GM18909 (cell line): ENCODE measurements at regions not wholly inside any gene's neighbourhood (a gene's known extent, or its start where the extent isn't known, plus 50 kb on each side); places are given as distances from the start of the nearest gene placed in this dataset.
A peak's percentile ranks its signal among the peaks of the same experiment; 100 is the strongest.
"Not testable (repeated sequence)": the region's sequence is repeated elsewhere in the genome, so short reads cannot be mapped to it uniquely, and the experiment has no call there.

Experiments used
- ATAC-seq: cut with Tn5 transposase; IDR thresholded peaks from one replicate; pipeline ENCODE4 v1.9.1; 2021; ENCODE audit warnings: mild to moderate bottlenecking; ENCODE audit not compliant: unreplicated experiment, poor library complexity

DNA sequence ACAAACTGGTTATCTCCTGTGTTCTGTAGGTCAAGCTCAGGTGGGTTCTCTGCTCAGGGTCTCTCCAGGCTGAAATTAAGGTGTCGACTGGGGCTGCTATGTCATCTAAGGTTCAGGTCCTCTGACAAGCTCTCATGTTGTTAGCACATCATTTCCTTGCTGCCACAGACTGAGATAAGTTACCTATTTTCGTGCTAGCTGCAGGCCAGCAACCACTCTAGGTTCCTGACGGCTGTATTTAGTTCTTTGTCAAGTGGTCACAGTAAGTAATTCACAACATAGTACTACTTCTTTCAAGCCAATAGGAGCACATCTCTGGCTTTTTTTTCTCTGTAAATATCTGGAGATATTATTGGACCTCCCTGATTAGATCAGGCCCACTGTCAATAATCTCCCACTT, 169.3 kb upstream of the CAND1 start:
- ATAC-seq: no peak

DNA sequence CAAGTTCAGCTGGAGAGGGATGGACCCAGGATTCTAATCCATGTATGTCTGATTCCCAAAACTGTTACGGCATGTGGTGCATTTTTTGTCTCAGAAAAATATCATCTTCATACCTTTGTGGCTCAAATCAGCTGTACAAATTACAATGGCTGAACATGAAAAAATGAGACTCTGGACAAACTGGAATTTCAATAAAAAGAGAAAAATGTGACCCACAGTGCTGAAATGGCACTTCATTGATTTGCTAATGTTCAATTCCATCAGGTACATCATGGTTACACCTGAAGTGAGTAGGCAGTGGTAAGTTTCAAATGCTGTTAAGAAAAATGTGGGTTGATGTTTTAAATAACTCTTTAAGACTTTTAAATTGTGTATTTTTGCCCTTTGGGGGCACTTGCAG, 165.6 kb upstream of the CAND1 start:
- no peak for ATAC-seq

DNA sequence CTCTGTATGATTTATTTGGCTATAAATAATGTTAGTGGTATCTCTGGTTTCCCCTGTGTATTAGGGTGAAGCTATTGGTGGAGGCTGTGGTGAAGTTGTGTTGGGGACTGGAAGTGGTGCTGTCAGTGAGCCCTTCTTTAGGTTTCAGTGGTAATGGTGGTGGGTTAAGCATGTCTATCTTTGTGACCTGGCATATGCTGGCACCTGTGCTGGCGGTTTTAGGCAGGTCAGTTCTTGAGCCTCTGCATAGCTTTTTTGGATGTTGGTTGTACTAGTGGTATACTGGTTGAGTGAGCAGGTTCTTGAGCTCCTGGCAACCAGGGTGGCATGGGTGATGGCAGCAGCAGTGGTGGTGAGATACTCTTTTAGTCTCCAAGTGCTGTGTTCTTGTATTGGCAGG, 161.9 kb upstream of the CAND1 start:
- no peak for ATAC-seq

DNA sequence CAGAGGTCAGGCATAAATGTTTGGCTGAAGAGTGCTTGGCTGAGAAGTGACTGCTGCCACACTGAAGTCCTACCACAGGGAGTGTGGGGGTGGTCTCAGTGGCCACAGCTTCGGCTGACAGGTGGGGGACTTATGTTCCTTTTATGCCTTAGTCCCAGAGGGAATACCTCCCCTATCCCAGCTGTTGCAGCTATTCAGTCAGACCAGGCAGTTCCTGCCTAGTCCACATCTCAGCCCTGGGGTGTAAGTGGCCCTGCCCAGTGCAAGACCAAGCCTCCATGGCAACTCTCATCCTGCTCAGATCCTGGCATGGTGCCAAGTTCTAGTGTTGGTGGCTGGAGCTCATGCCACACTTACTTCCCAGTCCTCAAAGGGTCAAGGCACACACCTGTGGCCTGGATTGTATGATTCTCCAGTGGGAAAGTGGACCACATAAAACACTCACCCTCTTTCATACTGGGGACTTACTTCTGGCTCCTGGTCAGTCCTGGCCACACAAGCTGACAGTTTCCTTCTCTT, 161.3 kb upstream of the CAND1 start:
- ATAC-seq: no peak

DNA sequence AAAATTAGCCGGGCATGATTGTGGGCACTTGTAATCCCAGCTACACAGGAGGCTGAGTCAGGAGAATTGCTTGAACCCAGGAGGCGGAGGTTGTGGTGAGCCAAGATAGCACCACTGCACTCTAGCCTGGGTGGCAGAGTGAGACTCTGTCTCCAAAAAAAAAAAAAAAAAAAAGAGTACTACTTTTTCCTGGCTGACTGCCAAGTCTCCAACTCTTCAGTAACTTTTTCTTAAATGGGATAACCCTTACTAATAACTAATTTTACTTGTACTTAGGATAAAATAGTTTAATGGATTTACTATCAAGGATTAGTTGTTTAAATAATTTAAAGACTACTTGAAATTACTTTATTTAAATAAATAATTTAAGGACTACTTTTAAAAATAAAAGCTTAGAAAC, 158.8 kb upstream of the CAND1 start:
- ATAC-seq: not testable (repeated sequence)

DNA sequence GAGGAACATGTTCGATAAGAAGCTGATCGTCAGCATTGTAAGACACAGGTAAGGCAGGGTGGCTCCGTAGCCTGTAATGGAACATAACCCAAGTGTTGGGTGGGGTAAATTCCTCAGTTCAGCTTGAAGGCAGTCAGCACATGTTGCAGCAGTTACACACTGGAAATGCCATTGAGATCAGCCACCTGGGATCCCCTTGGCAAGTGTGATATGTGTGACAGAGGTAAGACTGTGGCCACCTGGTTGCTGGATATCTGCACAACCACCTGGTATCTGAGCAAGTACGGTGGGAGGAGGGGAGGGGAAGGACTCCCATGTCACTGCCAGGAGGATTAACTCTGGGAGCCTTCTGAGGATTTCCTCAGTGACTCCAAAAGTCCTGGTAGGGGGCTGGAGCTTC, 158.0 kb upstream of the CAND1 start:
- ATAC-seq: no peak

DNA sequence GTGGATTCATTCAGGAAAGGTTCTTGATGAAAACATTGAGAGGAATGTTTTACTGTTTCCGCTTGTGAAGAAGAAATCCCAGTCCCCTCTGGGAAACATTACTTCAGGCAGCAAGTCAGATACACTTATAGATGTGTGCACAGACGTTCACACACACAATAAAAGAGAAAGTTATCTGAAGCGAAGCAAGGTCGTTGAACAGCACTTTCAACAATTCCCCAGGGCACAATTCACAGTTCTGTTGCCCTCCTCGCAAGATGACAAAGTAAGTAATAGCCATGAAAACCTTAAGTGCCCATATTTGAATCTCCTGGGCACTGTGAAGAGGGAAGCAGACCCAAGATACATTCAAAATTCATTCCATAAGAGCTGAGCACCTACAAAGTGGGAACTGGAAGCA, 156.6 kb upstream of the CAND1 start:
- ATAC-seq: no peak

DNA sequence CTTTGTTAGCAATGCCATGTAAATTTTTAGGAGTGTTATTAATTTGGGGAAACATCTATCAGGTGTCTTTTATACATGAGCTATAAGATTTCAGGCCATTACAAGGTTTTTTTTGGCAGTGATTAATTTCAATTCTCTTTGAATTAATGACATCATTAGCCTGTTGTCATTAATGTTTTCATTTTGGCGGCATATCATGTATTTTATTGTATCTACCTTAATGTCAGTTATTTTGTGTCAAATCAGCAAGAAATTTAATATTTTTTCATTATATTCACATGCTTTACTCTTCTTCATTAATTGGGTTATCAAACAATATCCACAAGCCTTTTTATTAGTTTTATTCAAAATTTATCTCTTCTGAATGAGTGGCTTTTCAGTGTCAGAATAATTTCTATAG, 153.0 kb upstream of the CAND1 start:
- ATAC-seq: no peak

DNA sequence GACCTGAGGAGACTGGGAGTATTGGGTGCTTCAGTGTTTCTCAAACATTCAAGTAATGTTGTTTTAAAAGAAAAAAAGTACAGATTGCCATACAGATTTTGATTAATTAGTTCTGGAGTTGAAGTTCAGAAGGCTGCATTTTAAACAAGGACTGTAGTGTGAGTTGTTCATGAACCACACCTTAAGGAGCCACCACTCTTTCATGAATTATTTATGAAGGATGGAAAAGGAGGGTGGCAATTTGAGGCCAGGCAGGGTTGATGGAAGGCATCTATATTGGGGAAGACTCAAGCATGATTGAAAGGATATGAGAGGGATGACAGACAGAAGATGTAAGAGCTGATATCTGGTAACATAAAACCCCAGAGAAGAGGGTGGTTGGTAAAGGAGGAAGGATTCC, 146.6 kb upstream of the CAND1 start:
- no peak for ATAC-seq

DNA sequence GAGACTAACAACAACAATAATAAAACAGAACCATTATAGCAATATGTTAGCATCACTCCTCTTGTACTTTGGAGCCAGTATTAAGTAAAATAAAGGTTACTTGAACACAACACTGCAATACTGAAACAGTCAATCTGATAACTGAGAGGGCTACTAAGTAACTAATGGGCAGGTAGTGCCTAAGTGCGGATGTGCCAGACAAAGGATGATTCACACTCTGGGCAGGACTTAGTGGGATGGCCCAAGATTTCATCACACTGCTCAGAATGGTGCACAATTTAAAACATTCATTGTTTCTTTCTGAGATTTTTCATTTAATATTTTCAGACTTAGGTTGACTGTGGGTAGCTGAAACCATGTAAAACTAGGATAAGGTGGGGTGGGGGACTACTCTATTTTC, 131.9 kb upstream of the CAND1 start:
- ATAC-seq: no peak

DNA sequence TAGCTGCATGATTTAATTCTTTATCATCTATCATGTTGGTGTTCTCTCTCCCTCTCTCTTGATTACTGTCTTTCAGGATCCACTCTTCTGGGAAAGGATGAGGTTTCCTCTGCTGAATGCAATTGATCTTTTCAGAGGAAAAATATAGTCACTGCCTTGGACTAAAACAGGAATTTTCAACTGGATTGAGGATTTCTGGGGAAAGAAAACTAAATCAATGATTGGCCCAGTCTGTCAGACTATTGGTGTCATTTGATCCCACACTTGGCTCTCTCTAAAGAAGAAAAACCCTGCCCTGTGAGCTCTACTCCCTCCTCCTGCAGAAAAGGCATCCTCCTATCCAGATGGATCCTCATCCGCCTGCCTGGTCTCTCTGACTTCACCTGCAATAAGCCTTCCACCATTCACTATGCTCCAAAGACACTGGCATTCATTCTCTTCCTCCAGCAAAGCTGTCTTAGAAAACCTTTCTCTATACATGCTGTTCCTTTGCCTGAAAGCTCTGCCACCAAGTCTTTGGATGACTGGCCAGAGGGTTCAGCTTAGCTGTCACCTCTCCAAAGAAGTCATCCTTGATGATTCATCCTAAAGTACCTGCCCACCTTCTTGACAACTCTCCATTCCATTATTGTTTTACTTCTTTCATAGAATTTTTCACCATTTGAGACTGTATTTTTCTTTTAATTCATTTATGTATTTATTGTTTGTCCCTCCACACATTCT, 127.7 kb upstream of the CAND1 start:
- no peak for ATAC-seq

DNA sequence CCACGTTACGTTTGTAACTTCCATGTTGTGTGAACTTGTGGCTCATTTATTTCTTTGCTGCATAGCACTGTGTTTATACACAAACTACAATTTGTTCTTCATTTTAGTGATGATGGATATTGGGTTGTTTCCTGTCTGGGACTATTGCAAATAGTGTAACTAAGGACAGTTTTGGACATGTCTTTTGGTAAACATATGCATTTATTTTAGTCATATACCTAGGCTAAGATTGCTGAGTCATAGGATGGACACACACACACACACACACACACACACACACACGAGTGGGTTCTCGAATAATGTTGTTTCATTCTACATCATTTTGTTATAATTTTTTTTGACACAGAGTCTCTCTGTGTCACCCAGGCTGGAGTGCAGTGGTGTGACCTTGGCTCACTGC, 123.5 kb upstream of the CAND1 start:
- no peak for ATAC-seq

DNA sequence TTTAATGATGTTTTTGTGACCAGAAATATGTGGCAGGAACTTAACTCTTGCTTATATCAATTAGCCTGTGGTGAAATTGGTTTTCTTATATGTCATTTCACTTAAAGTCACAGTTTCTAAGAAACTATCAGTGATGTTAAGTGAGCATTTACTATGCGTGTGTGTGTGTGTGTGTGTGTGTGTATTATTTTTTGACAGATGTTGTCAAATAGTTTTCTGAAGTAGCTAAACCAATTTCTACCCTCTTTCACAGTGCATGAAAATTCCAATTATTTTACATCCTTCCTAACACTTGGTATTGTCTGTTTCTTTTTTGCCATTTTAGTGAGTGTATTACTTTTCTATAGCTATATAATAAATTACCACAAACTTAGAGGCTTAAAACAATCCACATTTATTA, 122.1 kb upstream of the CAND1 start:
- ATAC-seq: no peak

DNA sequence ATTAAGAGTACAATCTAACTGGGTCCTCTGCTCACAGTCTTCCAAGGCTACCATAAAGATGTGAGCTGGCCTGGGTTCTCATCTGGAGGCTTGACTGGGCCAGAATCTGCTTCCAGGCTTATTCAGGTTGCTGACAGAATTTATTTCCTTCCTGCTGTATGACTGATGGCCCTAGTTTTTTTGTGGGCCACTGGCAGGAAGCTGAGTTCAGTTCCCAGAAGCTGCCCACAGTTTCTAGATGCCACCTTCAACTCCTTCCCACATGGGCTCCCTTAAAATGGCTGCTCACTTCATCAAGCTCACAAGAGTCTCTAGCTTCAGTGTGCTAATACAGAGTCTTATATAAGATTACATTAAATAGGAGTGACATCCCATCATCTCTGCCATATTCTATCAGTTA, 121.7 kb upstream of the CAND1 start:
- ATAC-seq: no peak

DNA sequence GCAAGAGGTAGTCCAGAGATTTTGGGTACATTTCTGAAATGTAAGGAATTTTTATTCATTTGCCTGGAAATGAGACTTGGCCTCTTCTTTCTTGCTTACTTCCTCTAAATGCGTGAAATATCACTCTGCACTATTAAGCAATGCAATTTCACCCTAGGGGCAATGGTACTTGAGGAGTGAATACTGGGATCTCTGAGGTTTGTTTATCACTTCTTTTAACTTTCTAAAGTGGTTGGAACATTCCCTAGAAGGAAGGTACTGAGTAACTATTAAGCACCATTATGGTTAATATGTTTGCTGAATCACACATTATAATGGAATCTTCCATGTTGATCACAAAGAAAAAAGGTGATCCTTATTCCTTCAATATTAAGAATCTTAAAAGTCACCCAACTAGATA, 120.9 kb upstream of the CAND1 start:
- ATAC-seq: no peak

DNA sequence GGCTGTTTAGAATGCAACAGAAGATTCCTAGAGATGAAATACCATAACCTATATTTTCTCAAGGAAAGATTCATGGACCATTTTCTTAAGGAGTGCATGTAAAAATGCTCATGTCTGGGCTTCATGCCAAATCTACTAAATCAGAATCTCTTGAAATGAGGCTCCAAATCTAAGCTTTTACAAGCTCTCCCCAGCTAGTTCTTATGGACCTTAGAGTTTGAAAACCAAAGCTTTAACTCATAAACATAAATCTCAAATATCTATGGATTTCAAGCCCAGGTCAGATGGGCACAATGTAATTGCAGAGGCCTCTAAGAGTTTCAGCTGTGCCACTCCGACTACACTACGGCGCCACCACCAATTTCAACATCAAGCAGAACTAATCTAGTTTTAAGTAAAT, 117.3 kb upstream of the CAND1 start:
- no peak for ATAC-seq

DNA sequence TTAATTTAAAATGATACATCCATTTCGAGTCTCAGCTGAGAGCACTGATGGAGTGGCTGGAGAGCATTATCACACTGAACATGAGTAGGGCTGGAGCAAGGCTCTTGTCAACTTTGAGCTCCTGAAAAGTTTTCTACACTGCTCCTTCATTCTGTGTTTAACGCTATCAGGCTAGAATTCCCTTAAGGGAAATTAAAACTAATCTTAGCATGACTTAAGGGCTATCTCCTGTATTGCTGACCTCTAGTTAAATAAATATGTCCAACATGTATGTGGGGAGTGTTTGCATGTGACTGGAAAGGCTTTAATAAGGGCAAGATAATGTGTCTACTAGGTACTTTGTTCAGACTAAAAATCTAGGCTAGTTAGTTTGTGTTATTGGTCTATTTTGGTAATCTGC, 116.7 kb upstream of the CAND1 start:
- no peak for ATAC-seq

DNA sequence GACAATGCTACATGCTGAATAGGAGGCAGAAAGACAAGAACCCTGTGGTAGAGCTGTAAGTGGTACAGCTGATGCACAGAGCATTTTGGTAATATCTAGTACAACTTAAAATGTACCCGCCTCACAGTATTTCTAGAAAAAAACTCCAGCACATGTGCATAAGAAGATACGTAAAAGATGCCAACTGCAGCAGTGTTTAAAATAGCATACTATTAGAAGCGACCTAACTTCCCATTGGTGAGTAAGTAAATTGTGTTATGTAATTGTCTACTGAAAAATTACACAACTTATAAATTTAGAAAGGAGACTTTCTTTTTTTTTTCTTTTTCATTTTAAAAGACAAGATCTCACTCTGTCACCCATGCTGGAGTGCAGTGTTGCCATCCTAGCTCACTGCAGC, 114.3 kb upstream of the CAND1 start:
- no peak for ATAC-seq

DNA sequence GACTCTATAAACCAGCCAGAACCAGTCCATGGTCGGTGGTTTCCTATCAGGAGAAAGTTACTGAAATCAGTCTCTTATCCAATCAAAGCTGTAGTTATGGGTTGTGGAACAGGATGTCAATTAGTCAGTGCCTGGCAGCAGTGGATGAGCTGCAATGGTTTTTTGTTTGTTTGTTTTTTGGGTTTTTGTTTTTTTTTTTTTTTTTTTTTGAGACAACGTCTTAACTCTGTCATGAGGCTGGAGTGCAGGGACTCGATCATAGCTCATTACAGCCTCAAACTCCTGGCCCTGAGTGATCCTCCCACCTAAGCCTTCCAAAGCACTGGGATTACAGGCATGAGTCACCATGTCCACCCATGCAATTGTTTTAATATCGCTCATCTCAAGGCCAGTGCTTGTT, 113.3 kb upstream of the CAND1 start:
- no peak for ATAC-seq

DNA sequence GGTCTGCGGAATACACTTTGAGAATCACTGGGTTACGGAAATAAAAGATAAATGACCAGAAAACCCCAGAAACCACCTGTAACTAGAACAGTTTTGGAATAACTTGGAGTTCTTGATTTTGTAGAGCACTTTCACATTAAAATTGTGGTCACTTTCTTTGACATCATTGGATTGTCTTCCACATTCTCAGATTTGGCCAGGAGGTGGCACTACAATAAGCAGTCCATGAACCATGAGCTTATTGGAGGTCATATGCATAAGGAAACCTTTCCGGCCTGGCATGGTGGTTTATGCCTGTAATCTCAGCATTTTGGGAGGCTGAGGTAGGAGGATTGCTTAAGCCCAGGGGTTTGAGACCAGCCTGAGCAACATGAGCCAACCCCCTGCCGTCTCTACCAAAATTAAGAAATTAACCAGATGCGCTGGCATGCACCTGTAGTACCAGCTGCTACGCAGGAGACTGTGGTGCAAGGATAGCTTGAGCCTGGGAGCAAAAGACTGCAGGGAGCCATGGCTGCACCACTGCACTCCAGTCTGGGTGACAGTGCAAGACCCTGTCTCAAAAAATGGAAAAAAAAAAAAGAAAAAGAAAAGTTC, 107.7 kb upstream of the CAND1 start:
- ATAC-seq: peak; percentile 80

DNA sequence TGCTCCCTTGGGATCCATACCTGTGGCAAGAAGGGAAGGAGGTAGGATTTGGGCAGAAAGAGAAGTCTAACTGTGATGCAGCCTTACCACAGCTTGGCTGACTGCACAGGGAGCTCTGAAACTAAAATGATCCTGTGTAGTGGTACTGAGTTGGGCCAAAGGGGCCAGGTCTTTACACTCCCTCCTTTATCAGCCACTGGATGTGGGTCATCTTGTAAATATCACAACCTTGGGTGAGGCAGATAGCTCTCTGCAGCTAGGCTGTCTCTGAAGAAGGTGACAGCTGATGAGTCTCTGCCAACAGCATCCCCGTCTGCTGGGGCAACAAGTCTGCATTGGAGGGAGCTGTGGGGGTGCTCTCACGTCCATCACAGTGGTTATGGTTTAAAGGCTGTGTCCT, 95.9 kb upstream of the CAND1 start:
- ATAC-seq: no peak

DNA sequence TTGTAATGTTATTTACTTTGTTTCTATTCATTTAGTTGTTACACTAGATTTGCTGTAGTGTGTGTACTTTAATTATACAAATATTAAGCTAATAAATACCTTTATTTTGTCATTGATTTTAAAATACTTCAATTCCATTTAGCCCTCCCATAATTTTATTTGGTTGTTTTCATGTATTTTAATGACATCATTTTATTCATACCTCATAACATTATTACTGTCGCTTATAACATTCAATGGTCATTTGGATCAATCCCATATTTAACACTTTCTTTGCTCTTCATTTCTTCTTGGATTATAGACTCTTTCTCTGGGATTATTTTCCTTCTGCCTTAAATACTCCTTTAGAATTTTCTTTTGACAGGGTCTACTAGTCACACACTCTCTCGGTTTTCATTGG, 86.6 kb upstream of the CAND1 start:
- ATAC-seq: no peak
